ENCODE measurements at regions not wholly inside any gene's neighbourhood (a gene's known extent, or its start where the extent isn't known, plus 50 kb on each side); places are given as distances from the start of the nearest gene placed in this dataset.

DNA sequence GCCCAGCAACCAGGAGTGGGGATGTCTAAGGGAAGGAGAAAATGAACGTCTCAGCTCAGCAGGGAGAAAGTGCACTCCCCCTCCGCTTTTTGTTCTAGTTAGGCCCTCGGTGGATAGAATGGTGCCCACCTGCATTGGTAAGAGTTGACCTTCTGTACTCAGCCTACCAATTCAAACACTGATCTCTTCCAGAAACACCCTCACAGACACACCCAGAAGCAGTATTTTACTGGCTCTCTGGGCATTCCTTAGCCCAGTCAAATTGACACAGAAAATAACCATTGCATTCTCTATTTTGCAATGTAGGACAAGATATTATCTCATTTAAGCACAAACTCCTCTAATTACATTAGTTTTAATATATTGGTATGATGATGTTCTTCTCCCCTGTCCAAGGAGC is 106.1 kb upstream of the C7orf33 start:
- Histone ChIP-seq H3K4me2 (ENCODE audit: insufficient read depth, low read length) (no peak overlapping the region), H3K4me3 (replicated peaks in 1 of 3; ENCODE audit: insufficient read depth in 1 of 3, low read depth in 1 of 3, low read length in 3 of 3) (no peak overlapping the region), H3K36me3 (ENCODE audit: control insufficient read depth in 2 of 2, extremely low read depth in 1 of 2, insufficient read depth in 2 of 2, low read length in 2 of 2) (no peaks in the 10 kb centered on the region), H3K27me3 (ENCODE audit: control insufficient read depth in 2 of 2, insufficient read depth in 2 of 2, low read length in 2 of 2) (no peaks in the 10 kb centered on the region), H3K9me1 (replicated peaks; ENCODE audit: control insufficient read depth, extremely low read depth, insufficient read depth, low read length) (no peaks in the 10 kb centered on the region), H3K9me3 (replicated peaks; ENCODE audit: control insufficient read depth, insufficient read depth, low read length) (no peaks in the 10 kb centered on the region), H3K9ac (replicated peaks; ENCODE audit: extremely low read depth, insufficient read depth, low read length) (no peak overlapping the region), H4K20me1 (replicated peaks; ENCODE audit: control insufficient read depth, extremely low read depth, insufficient read depth, low read length) (no peaks in the 10 kb centered on the region), H3K27ac (ENCODE audit: insufficient read depth, low read depth, low read length) (no peak overlapping the region), H3K79me2 (ENCODE audit: control insufficient read depth, insufficient read depth, low read length) (no peaks in the 10 kb centered on the region), H2AFZ (ENCODE audit: low read depth, low read length) (no peak overlapping the region), H3K4me1 (ENCODE audit: control insufficient read depth, extremely low read depth, insufficient read depth, low read length) (no peaks in the 10 kb centered on the region)
- FAIRE-seq: no peak
- POLR2A ChIA-PET: no interaction called here
- BruUV-seq (replicated peaks): no TSS peak
- CTCF ChIA-PET: no interaction called here
- intact Hi-C loops (cut with micrococcal nuclease) (no loop called here), dilution Hi-C loops (cut with MboI; ENCODE audit: extremely low pct_ligation_motif_present, low sequenced_read_pairs) (no loop called here)
- no peak for DNase-seq (ENCODE audit: low read depth, low spot score)
- TF ChIP-seq POLR2AphosphoS5 (IDR thresholded peaks at IDR 0.05; ENCODE audit: insufficient read depth, low read depth, low read length) (no peak), EZH2 (IDR thresholded peaks at IDR 0.05; ENCODE audit: borderline replicate concordance, low read depth, low read length, severe bottlenecking) (no peak), GATA2 (IDR thresholded peaks at IDR 0.05; ENCODE audit: insufficient read depth, insufficient read length, low read depth, low read length) (no peak), JUN (IDR thresholded peaks at IDR 0.05; ENCODE audit: borderline replicate concordance, insufficient read depth, insufficient read length, low read depth) (no peak), FOS (IDR thresholded peaks at IDR 0.05; ENCODE audit: borderline replicate concordance, insufficient read depth, low read length) (no peak), MYC (IDR thresholded peaks at IDR 0.05; ENCODE audit: low read depth, low read length) (no peak), CTCF (IDR thresholded peaks at IDR 0.05; ENCODE audit: extremely low read depth in 1 of 2, insufficient read depth in 1 of 2, low read depth in 1 of 2, low read length in 2 of 2) (no peak), POLR2A (IDR thresholded peaks at IDR 0.05; ENCODE audit: low read depth, low read length) (no peak)
- TF ChIP-seq, protein P1, sequence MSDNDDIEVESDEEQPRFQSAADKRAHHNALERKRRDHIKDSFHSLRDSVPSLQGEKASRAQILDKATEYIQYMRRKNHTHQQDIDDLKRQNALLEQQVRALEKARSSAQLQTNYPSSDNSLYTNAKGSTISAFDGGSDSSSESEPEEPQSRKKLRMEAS (IDR thresholded peaks at IDR 0.05; ENCODE audit: insufficient read depth, insufficient read length): no peak

Measured in endothelial cell of umbilical vein (primary cell).